ENCODE measurements at regions not wholly inside any gene's neighbourhood (a gene's known extent, or its start where the extent isn't known, plus 50 kb on each side); places are given as distances from the start of the nearest gene placed in this dataset.

- DNase-seq: no peak
Measured at GRCh38 chr10:27599546-27599945, 95.4 kb downstream of the RAB18 start.

GRCh38 chr10:27600930-27601329, 96.8 kb downstream of the RAB18 start:
- no peak for DNase-seq

DNA sequence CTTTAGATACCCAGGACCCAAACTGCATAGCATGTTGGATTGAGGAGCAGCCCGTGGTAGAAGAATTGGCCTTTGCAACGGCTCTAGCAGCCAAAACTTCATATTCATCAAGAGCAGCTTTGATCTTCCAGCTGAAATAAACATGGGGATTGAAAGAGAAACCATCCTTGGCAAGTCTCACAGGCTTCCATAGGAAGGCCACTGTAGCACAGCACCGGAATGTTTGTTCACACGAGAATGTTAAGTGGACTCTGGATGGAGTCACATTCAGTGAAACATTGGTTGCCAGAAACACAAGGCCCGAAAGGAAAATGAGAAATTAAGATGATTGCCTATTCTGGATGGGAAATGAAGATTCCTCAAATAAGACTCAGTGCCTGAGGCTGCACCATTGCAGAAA, 97.4 kb downstream of the RAB18 start:
- no peak for DNase-seq

GRCh38 chr10:27601946-27602538, 97.9 kb downstream of the RAB18 start:
- DNase-seq: no peak

- no peak for DNase-seq
Measured at GRCh38 chr10:27603104-27603503, 99.0 kb downstream of the RAB18 start.

- DNase-seq: no peak
Measured at GRCh38 chr10:27605318-27605717, 101.2 kb downstream of the RAB18 start.

- no peak for DNase-seq
Measured at GRCh38 chr10:27607591-27607990, 103.5 kb downstream of the RAB18 start.

- DNase-seq: no peak
Measured at GRCh38 chr10:27611236-27611635, 107.1 kb downstream of the RAB18 start.

- no peak for DNase-seq
Measured at GRCh38 chr10:27611744-27612550, 107.8 kb downstream of the RAB18 start.

- no peak for DNase-seq
Measured at GRCh38 chr10:27612551-27613035, 108.5 kb downstream of the RAB18 start.

DNA sequence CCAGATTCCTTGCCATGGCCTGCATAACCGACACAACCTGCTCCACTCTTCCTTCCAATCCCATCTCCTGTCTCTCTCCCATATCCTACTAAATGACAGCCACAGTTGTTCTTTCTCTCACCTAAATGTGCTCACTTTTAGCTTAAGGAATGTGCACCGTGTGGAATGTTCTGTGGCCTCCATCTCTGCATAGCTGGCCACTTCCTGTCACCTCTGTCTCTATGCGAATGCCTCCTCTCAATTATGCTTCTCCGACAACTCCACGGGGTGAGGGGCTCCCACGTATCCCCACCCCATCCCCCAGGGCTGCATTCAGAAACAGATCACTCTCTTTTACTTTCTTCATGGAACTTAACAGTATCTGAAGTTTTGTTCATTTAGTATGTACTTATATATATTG, 110.7 kb downstream of the RAB18 start:
- DNase-seq: no peak

- DNase-seq: peak; percentile 20
Measured at GRCh38 chr10:27618036-27618615, 114.0 kb downstream of the RAB18 start.

- no peak for DNase-seq
Measured at GRCh38 chr10:27618906-27619305, 114.8 kb downstream of the RAB18 start.

DNA sequence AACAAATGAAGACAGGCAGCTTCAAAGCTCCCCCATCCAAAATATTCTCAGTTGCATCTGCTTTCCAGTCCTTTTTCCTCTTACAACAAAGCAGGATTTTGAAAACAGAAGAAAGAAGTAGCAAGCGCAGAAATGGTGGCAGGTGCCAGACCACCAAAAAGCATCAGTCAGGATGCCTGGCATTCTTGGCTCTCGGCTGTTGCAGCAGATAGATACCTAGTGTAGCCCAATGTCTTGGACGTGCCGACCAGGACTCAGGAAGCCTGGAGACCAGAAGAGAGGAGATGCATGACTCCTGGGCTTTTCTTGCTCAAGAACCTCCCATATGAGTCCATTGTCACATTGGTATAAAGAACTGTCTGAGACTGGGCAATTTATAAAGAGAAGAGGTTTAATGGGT, 115.2 kb downstream of the RAB18 start:
- no peak for DNase-seq

GRCh38 chr10:27620430-27621397, 116.6 kb downstream of the RAB18 start:
- peak; percentile 54 for DNase-seq

DNA sequence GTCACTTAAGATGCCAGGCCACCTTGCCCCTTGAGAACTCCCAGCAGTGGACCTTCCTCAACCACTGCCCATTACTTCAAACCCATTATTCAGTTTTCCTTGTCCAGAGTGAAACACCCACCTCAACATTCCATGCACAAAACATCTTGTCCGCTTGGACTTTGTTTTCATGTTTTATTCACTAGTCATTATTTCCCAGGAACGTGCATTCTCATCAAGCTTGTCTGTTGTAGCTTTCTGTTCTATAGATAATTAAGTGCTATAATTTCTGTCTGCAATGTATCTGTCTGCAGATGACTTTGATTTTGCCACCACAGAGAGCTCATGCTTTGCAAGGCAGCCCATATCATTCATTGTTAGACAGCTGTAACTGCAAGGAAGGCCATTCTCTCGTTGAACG, 117.4 kb downstream of the RAB18 start:
- no peak for DNase-seq

GRCh38 chr10:27622596-27622995, 118.5 kb downstream of the RAB18 start:
- DNase-seq: no peak

All from renal pelvis (tissue), 1 donor.